Adrenal gland (tissue), 9 donors: ENCODE measurements at regions not wholly inside any gene's neighbourhood (a gene's known extent, or its start where the extent isn't known, plus 50 kb on each side); places are given as distances from the start of the nearest gene placed in this dataset.

ENCODE experiments used
- DNase-seq, 7 donors: peaks; one replicate each; pipeline ENCODE4 v3.0.0-alpha.2; 2019 to 2020
- H3K27ac ChIP-seq, 5 donors: fragments of 200-600 bp; sonication (generic) in 4 of 5; 1 replicate in 3 of 5; 2 replicates in 2 of 5; pipeline versions ENCODE4 v1.5.1 to v1.8.0; 2016 to 2020; ENCODE audit warnings: mild to moderate bottlenecking in 1 of 5
- H3K27me3 ChIP-seq: fragments of 200-600 bp; 2 replicates; pipeline ENCODE4 v1.8.0; 2021
- H3K36me3 ChIP-seq, 2 donors: fragments of 200-600 bp; replicated peaks in 1 of 2; 1 replicate in 1 of 2; 2 replicates in 1 of 2; pipeline versions ENCODE4 v1.5.1 to v1.8.0; 2018 to 2022
- H3K4me1 ChIP-seq, 2 donors: fragments of 200-600 bp; replicated peaks in 1 of 2; 1 replicate in 1 of 2; 2 replicates in 1 of 2; pipeline versions ENCODE4 v1.5.1 to v1.8.0; 2018 to 2021
- H3K4me3 ChIP-seq, 4 donors: fragments of 200-600 bp; sonication (generic) in 3 of 4; one replicate each; pipeline ENCODE4 v1.5.1; 2016 to 2018
- H3K9me3 ChIP-seq, 3 donors: fragments of 200-600 bp; sonication (generic) in 1 of 3; replicated peaks in 1 of 3; 1 replicate in 2 of 3; 2 replicates in 1 of 3; pipeline versions ENCODE4 v1.5.1 to v1.8.0; 2016 to 2021
- CTCF ChIP-seq, 6 experiments: fragments of 450-650 bp in 4 of 6; fragments of 200-600 bp in 2 of 6; sonication (generic) in 1 of 6; IDR thresholded peaks; 1 replicate in 5 of 6; 2 replicates in 1 of 6; pipeline versions ENCODE4 v1.5.1 to v1.8.0; 2016 to 2021; ENCODE audit warnings: antibody characterized with exemption in 6 of 6, mild to moderate bottlenecking in 2 of 6, moderate library complexity in 1 of 6
- POLR2A ChIP-seq, 2 donors: fragments of 450-650 bp; IDR thresholded peaks; one replicate each; pipeline ENCODE4 v1.6.1; 2017; ENCODE audit warnings: antibody characterized with exemption in 2 of 2, mild to moderate bottlenecking in 2 of 2, moderate library complexity in 1 of 2
- WGBS, 4 donors: extraction: QIAGEN DNeasy Blood & Tissue Kit in 2 of 4; methylation state at CpG; one replicate each; pipeline versions ENCODE4 v1.1.5 to v1.1.7; 2013 to 2017; 5-methylcytosine and 5-hydroxymethylcytosine counted together
- intact Hi-C, 2 donors: fragments of 100-400 bp; cut with DNase I; formaldehyde crosslinking; loops; one replicate each; pipeline versions ENCODE4 v1.14.1 to v1.15.0; 2022 to 2023
- donor health status: healthy with polysubstance abuse.
- donor health status: Bipolar disorder and iron deficiency.
- donor health status: DM: yes; HTN: yes; CAD: no.
- donor health status: DM: no; HTN: no; CAD: no.
- donor health status: DM: no; HTN: no; CAD: no.

- no peak for DNase-seq
- intact Hi-C loops = no loop called here
- Histone ChIP-seq H3K27me3 (no peaks in the 10 kb centered on the region), H3K27ac (no peak overlapping the region), H3K36me3 (no peaks in the 10 kb centered on the region), H3K4me1 (no peaks in the 10 kb centered on the region), H3K9me3 (peaks cover 0 to 8% (median 0%) of the 10 kb centered on the region in 3 donors), H3K4me3 (no peak overlapping the region)
- WGBS, 4 donors = 24 to 38% (median 28%) methylated on average over 1 of the region's 1 CpG
- no peak for TF ChIP-seq CTCF (IDR thresholded peaks at IDR 0.05)
These were observed 629.2 kb upstream of the AGTR1 start for GRCh38 chr3:148068466-148068865.

GRCh38 chr3:148070041-148070440 is 627.7 kb upstream of the AGTR1 start:
- Histone ChIP-seq H3K27ac (no peak overlapping the region), H3K4me3 (no peak overlapping the region), H3K27me3 (no peaks in the 10 kb centered on the region), H3K36me3 (no peaks in the 10 kb centered on the region), H3K4me1 (no peaks in the 10 kb centered on the region), H3K9me3 (peaks cover 0 to 8% (median 0%) of the 10 kb centered on the region in 3 donors)
- WGBS, 4 donors = 75 to 79% (median 78%) methylated on average over 3 of the region's 3 CpGs
- intact Hi-C loops = no loop called here
- no peak for DNase-seq
- TF ChIP-seq POLR2A (IDR thresholded peaks at IDR 0.05) (no peak), CTCF (IDR thresholded peaks at IDR 0.05) (no peak)

GRCh38 chr3:148073721-148074456 is 623.8 kb upstream of the AGTR1 start:
- Histone ChIP-seq H3K36me3 (no peaks in the 10 kb centered on the region), H3K4me3 (no peak overlapping the region), H3K27ac (no peak overlapping the region), H3K4me1 (no peaks in the 10 kb centered on the region), H3K27me3 (no peaks in the 10 kb centered on the region), H3K9me3 (peaks cover 0 to 8% (median 0%) of the 10 kb centered on the region in 3 donors)
- DNase-seq = no peak
- intact Hi-C loops = no loop called here
- 80 to 89% (median 85%) methylated on average over 4 of the region's 4 CpGs for WGBS, 4 donors
- no peak for TF ChIP-seq POLR2A (IDR thresholded peaks at IDR 0.05)
- no peak for TF ChIP-seq CTCF (IDR thresholded peaks at IDR 0.05)

GRCh38 chr3:148074946-148075345 is 622.8 kb upstream of the AGTR1 start:
- no peak overlapping the region for H3K27ac ChIP-seq
- H3K4me3 ChIP-seq = no peak overlapping the region
- no peaks in the 10 kb centered on the region for H3K4me1 ChIP-seq
- TF ChIP-seq CTCF (IDR thresholded peaks at IDR 0.05) (no peak), POLR2A (IDR thresholded peaks at IDR 0.05) (no peak)
- no peaks in the 10 kb centered on the region for H3K27me3 ChIP-seq
- 62 to 81% (median 78%) methylated on average over 2 of the region's 2 CpGs for WGBS, 4 donors
- peaks cover 0 to 8% (median 0%) of the 10 kb centered on the region in 3 donors for H3K9me3 ChIP-seq
- intact Hi-C loops = no loop called here
- no peaks in the 10 kb centered on the region for H3K36me3 ChIP-seq
- no peak for DNase-seq
